ENCODE measurements at regions not wholly inside any gene's neighbourhood (a gene's known extent, or its start where the extent isn't known, plus 50 kb on each side); places are given as distances from the start of the nearest gene placed in this dataset.

GRCh38 chr5:77844623-77845323, 68.6 kb upstream of the TBCA start:
- TF ChIP-seq GATA2 (IDR thresholded peaks at IDR 0.05; ENCODE audit: low read depth, low read length) (no peak), GATA3 (IDR thresholded peaks at IDR 0.05; ENCODE audit: low read depth, low read length) (no peak)

Measured in SH-SY5Y (cell line).